Mammary epithelial cell (primary cell): ENCODE measurements at regions not wholly inside any gene's neighbourhood (a gene's known extent, or its start where the extent isn't known, plus 50 kb on each side); places are given as distances from the start of the nearest gene placed in this dataset.

ENCODE experiments used
- EZH2 ChIP-seq: IDR thresholded peaks from 2 replicates; pipeline ENCODE4 v1.6.1; 2012; ENCODE audit warnings: low read length, inconsistent platforms, borderline replicate concordance
- TF ChIP-seq, protein P1 (sequence below), 2 donors: IDR thresholded peaks in 1 of 2; conservative IDR thresholded peaks in 1 of 2; 2 replicates each; pipeline ENCODE4 v1.5.1; 2011 to 2012; ENCODE audit warnings: inconsistent platforms in 2 of 2, low read length in 2 of 2, mild to moderate bottlenecking in 2 of 2, control low read depth in 1 of 2, low read depth in 1 of 2; ENCODE audit not compliant: insufficient read depth in 1 of 2; ENCODE audit errors: extremely low read depth in 1 of 2

DNA sequence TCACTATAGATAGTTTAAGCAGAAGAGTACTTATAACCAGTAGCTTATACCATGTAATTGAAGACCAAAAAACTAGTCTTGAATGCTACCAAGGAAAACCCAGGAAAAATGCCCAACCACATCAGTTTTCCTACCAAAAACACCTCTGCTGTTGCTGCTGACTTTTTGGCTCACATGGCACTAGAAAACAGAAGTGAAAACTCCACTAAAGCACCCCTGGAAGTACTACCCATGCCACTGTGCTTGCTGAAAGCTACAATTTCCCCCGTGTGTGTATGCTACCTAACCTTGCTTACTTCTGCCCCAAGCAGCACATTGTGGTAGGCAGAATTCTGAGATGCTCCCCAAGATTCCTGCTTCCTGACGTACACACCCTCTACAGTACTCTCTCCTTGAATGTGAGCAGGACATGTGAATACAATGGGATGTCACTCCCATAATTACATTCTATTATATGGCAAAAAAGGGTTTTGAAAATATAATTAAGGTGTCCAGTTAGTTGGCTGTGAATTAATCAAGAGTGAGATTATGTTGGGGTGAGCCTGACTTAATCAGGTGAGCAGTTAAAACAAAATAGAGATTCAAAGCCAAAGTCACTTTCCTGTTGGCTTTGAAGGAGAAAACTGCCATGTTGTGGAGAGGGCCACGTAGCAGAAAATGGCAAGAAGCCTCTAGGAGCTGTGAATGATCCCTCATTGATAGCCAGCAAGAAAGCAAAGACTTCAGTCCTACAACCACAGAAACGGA is 209.8 kb upstream of the MARCKS start:
- TF ChIP-seq, protein P1, sequence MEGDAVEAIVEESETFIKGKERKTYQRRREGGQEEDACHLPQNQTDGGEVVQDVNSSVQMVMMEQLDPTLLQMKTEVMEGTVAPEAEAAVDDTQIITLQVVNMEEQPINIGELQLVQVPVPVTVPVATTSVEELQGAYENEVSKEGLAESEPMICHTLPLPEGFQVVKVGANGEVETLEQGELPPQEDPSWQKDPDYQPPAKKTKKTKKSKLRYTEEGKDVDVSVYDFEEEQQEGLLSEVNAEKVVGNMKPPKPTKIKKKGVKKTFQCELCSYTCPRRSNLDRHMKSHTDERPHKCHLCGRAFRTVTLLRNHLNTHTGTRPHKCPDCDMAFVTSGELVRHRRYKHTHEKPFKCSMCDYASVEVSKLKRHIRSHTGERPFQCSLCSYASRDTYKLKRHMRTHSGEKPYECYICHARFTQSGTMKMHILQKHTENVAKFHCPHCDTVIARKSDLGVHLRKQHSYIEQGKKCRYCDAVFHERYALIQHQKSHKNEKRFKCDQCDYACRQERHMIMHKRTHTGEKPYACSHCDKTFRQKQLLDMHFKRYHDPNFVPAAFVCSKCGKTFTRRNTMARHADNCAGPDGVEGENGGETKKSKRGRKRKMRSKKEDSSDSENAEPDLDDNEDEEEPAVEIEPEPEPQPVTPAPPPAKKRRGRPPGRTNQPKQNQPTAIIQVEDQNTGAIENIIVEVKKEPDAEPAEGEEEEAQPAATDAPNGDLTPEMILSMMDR (conservative IDR thresholded peaks at IDR 0.05 in 1 of 2, IDR thresholded peaks at IDR 0.05 in 1 of 2; ENCODE audit: extremely low read depth in 1 of 2, insufficient read depth in 1 of 2, low read depth in 1 of 2, low read length in 2 of 2), result no peak
- no peak for TF ChIP-seq EZH2
